H9 (cell line): ENCODE measurements at regions not wholly inside any gene's neighbourhood (a gene's known extent, or its start where the extent isn't known, plus 50 kb on each side); places are given as distances from the start of the nearest gene placed in this dataset.

ENCODE experiments used
- DNase-seq: peaks from one replicate; pipeline ENCODE4 v3.0.0-alpha.2; 2017
- H2AFZ ChIP-seq: one replicate; pipeline ENCODE4 v1.6.1; 2013; ENCODE audit warnings: mild to moderate bottlenecking, low read length, control low read depth, moderate library complexity
- H2AK5ac ChIP-seq: 2 replicates; pipeline ENCODE4 v1.6.1; 2013; ENCODE audit warnings: low read length, control low read depth, mixed read lengths; ENCODE audit not compliant: insufficient read length
- H2BK120ac ChIP-seq: one replicate; pipeline ENCODE4 v1.6.1; 2013; ENCODE audit warnings: low read depth, mild to moderate bottlenecking, low read length, control low read depth, inconsistent platforms; ENCODE audit not compliant: poor library complexity, severe bottlenecking
- H2BK12ac ChIP-seq: 2 replicates; pipeline ENCODE4 v1.6.1; 2013; ENCODE audit warnings: low read length, control low read depth, mixed read lengths, low read depth; ENCODE audit not compliant: insufficient read length
- H2BK15ac ChIP-seq: 2 replicates; pipeline ENCODE4 v1.6.1; 2013; ENCODE audit warnings: low read depth, low read length, control low read depth
- H2BK20ac ChIP-seq: one replicate; pipeline ENCODE4 v1.6.1; 2013; ENCODE audit warnings: low read depth, mild to moderate bottlenecking, low read length, control low read depth, inconsistent platforms; ENCODE audit not compliant: poor library complexity, severe bottlenecking
- H2BK5ac ChIP-seq: 2 replicates; pipeline ENCODE4 v1.6.1; 2013; ENCODE audit warnings: low read length, control low read depth, mixed read lengths; ENCODE audit not compliant: insufficient read length
- H3K14ac ChIP-seq: 2 replicates; pipeline ENCODE4 v1.6.1; 2013; ENCODE audit warnings: low read length, control low read depth; ENCODE audit not compliant: insufficient read depth
- H3K18ac ChIP-seq: 2 replicates; pipeline ENCODE4 v1.6.1; 2013; ENCODE audit warnings: low read depth, mild to moderate bottlenecking, mixed read lengths, low read length, control low read depth; ENCODE audit not compliant: insufficient read length
- H3K23ac ChIP-seq: 2 replicates; pipeline ENCODE4 v1.6.1; 2013; ENCODE audit warnings: low read length, control low read depth, mixed read lengths, low read depth; ENCODE audit not compliant: insufficient read length
- H3K23me2 ChIP-seq: 2 replicates; pipeline ENCODE4 v1.6.1; 2013; ENCODE audit warnings: low read depth, mild to moderate bottlenecking, mixed read lengths, low read length, control low read depth; ENCODE audit not compliant: insufficient read length, poor library complexity, severe bottlenecking
- H3K27ac ChIP-seq: 2 replicates; pipeline ENCODE4 v1.5.1; 2013; ENCODE audit warnings: low read length, control low read depth, mixed read lengths, low read depth; ENCODE audit not compliant: insufficient read length
- H3K27me3 ChIP-seq: 2 replicates; pipeline ENCODE4 v1.6.1; 2013; ENCODE audit warnings: low read length, control low read depth, inconsistent platforms; ENCODE audit not compliant: insufficient read depth
- H3K4ac ChIP-seq: 2 replicates; pipeline ENCODE4 v1.6.1; 2013; ENCODE audit warnings: low read depth, mild to moderate bottlenecking, control low read depth, inconsistent platforms, low read length, moderate library complexity
- H3K4me1 ChIP-seq: 2 replicates; pipeline ENCODE4 v1.6.1; 2013; ENCODE audit warnings: low read length, control low read depth, inconsistent platforms; ENCODE audit not compliant: insufficient read depth
- H3K4me2 ChIP-seq: 2 replicates; pipeline ENCODE4 v1.6.1; 2013; ENCODE audit warnings: low read length, control low read depth, mixed read lengths; ENCODE audit not compliant: insufficient read length, insufficient read depth
- H3K56ac ChIP-seq: 2 replicates; pipeline ENCODE4 v1.6.1; 2013; ENCODE audit warnings: low read depth, mild to moderate bottlenecking, mixed read lengths, low read length, control low read depth; ENCODE audit not compliant: insufficient read length
- H3K79me1 ChIP-seq: 2 replicates; pipeline ENCODE4 v1.6.1; 2013; ENCODE audit warnings: low read depth, mild to moderate bottlenecking, moderate library complexity, low read length, control low read depth, inconsistent platforms; ENCODE audit not compliant: insufficient read depth, poor library complexity, severe bottlenecking
- H3K79me2 ChIP-seq: 2 replicates; pipeline ENCODE4 v1.6.1; 2013; ENCODE audit warnings: low read length, control low read depth, inconsistent platforms; ENCODE audit not compliant: insufficient read depth
- H3K9ac ChIP-seq: 2 replicates; pipeline ENCODE4 v1.6.1; 2013; ENCODE audit warnings: low read length, control low read depth, mixed read lengths; ENCODE audit not compliant: insufficient read length; ENCODE audit errors: extremely low read depth
- H3K9me3 ChIP-seq: one replicate; pipeline ENCODE4 v1.6.1; 2013; ENCODE audit warnings: low read depth, low read length, inconsistent platforms; ENCODE audit not compliant: control insufficient read depth
- H3T11ph ChIP-seq: one replicate; pipeline ENCODE4 v1.6.1; 2013; ENCODE audit warnings: mild to moderate bottlenecking, low read length, control low read depth, inconsistent platforms
- H4K20me1 ChIP-seq: one replicate; pipeline ENCODE4 v1.6.1; 2013; ENCODE audit not compliant: control insufficient read depth, insufficient read length, insufficient read depth
- H4K5ac ChIP-seq: 2 replicates; pipeline ENCODE4 v1.6.1; 2013; ENCODE audit warnings: low read depth, mild to moderate bottlenecking, mixed read lengths, low read length, control low read depth; ENCODE audit not compliant: insufficient read length
- H4K8ac ChIP-seq: replicated peaks from 2 replicates; pipeline ENCODE4 v1.6.1; 2013; ENCODE audit warnings: low read length, control low read depth, mixed read lengths, low read depth; ENCODE audit not compliant: insufficient read length
- H4K91ac ChIP-seq: 2 replicates; pipeline ENCODE4 v1.6.1; 2013; ENCODE audit warnings: low read depth, mild to moderate bottlenecking, moderate library complexity, mixed read lengths, low read length, control low read depth; ENCODE audit not compliant: insufficient read length
- H3K27ac Mint-ChIP-seq, 3 experiments: 2 replicates in 2 of 3; 3 replicates in 1 of 3; pipeline ENCODE4 v1.8.0; 2020 to 2021; ENCODE audit warnings: mixed read lengths in 3 of 3, mild to moderate bottlenecking in 1 of 3, moderate library complexity in 1 of 3
- H3K27me3 Mint-ChIP-seq: 2 replicates; pipeline ENCODE4 v1.8.0; 2021; ENCODE audit warnings: low read depth, mild to moderate bottlenecking, moderate library complexity, mixed read lengths
- H3K36me3 Mint-ChIP-seq, 3 experiments: 2 replicates in 2 of 3; 3 replicates in 1 of 3; pipeline ENCODE4 v1.8.0; 2020 to 2021; ENCODE audit warnings: low read depth in 3 of 3, mixed read lengths in 3 of 3; ENCODE audit not compliant: insufficient read depth in 1 of 3
- H3K4me1 Mint-ChIP-seq, 2 experiments: 2 replicates each; pipeline ENCODE4 v1.8.0; 2020; ENCODE audit warnings: mixed read lengths in 2 of 2
- H3K4me3 Mint-ChIP-seq, 2 experiments: 2 replicates in 1 of 2; 3 replicates in 1 of 2; pipeline ENCODE4 v1.8.0; 2020 to 2021; ENCODE audit warnings: mild to moderate bottlenecking in 2 of 2, mixed read lengths in 2 of 2, moderate library complexity in 1 of 2
- H3K9me3 Mint-ChIP-seq, 2 experiments: 2 replicates in 1 of 2; 3 replicates in 1 of 2; pipeline ENCODE4 v1.8.0; 2020; ENCODE audit warnings: mild to moderate bottlenecking in 2 of 2, mixed read lengths in 2 of 2, moderate library complexity in 1 of 2
- WGBS: extraction: QIAGEN DNeasy Blood & Tissue Kit; methylation state at CpG from one replicate; pipeline ENCODE4 v1.1.7; 2013; ENCODE audit warnings: missing lambda C conversion rate, low lambda C conversion rate, mixed read lengths; ENCODE audit not compliant: insufficient read length; ENCODE audit errors: extremely low coverage; 5-methylcytosine and 5-hydroxymethylcytosine counted together
- TF ChIP-seq, protein P1 (sequence below): fragments of 200-600 bp; sonication (generic); conservative IDR thresholded peaks from 3 replicates; pipeline ENCODE4 v1.8.0; 2021; ENCODE audit warnings: antibody characterized with exemption, mild to moderate bottlenecking

DNA sequence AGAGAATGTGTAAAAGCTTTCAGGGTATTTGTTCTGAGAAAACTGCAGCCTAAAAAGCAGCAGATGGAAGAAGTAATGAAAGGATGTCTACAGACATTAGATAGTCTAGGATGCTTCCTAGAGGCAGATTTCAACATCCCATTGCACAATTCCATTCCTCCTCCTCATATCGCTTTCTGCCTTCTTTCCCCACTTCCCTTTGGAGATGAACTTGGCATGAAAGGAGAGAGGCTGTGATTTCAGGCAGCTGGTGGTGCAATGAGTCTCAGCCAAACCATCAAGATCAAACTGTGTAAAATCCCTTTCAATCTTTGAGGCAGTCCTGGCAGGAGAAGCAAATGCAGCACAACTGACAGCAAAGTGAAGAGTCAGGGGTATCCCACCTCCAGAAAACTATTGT lies 438.7 kb upstream of the KCNMB2 start:
- Histone ChIP-seq H4K8ac (no peak overlapping the region), H3K4me2 (no peak overlapping the region), H3K4me1 (no peaks in the 10 kb centered on the region; the same call in 1 of the 2 replicates), H3K4ac (no peak overlapping the region), H2BK20ac (no peak overlapping the region), H4K20me1 (no peaks in the 10 kb centered on the region), H3K27me3 (no peaks in the 10 kb centered on the region), H3K79me1 (no peaks in the 10 kb centered on the region), H3K79me2 (no peaks in the 10 kb centered on the region), H3K14ac (no peak overlapping the region), H2BK120ac (no peak overlapping the region), H3K9me3 (no peaks in the 10 kb centered on the region), H3K56ac (no peak overlapping the region), H3T11ph (no peak overlapping the region), H4K5ac (no peak overlapping the region), H3K27ac (no peak overlapping the region), H2BK15ac (no peak overlapping the region), H3K23ac (no peak overlapping the region), H2AFZ (no peak overlapping the region), H3K18ac (no peak overlapping the region), H2AK5ac (no peak overlapping the region), H3K23me2 (no peaks in the 10 kb centered on the region), H4K91ac (no peak overlapping the region), H2BK5ac (no peak overlapping the region), H3K9ac (no peak overlapping the region), H2BK12ac (no peak overlapping the region)
- no peak for DNase-seq
- no peak overlapping the region for H3K27ac Mint-ChIP-seq
- peaks cover 8% of the 10 kb centered on the region in 2 experiments; a peak in 4 of 5 replicates for H3K9me3 Mint-ChIP-seq
- H3K36me3 Mint-ChIP-seq, result peaks cover 0 to 10% (median 0%) of the 10 kb centered on the region in 3 experiments; a peak in 3 of 7 replicates
- no CpG with 5 or more reads among the region's 1 CpG for WGBS
- TF ChIP-seq, protein P1, sequence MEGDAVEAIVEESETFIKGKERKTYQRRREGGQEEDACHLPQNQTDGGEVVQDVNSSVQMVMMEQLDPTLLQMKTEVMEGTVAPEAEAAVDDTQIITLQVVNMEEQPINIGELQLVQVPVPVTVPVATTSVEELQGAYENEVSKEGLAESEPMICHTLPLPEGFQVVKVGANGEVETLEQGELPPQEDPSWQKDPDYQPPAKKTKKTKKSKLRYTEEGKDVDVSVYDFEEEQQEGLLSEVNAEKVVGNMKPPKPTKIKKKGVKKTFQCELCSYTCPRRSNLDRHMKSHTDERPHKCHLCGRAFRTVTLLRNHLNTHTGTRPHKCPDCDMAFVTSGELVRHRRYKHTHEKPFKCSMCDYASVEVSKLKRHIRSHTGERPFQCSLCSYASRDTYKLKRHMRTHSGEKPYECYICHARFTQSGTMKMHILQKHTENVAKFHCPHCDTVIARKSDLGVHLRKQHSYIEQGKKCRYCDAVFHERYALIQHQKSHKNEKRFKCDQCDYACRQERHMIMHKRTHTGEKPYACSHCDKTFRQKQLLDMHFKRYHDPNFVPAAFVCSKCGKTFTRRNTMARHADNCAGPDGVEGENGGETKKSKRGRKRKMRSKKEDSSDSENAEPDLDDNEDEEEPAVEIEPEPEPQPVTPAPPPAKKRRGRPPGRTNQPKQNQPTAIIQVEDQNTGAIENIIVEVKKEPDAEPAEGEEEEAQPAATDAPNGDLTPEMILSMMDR, result no peak
- H3K4me1 Mint-ChIP-seq, result peaks cover 11 to 12% of the 10 kb centered on the region in 2 experiments
- H3K27me3 Mint-ChIP-seq, result no peaks in the 10 kb centered on the region
- H3K4me3 Mint-ChIP-seq, result no peak overlapping the region
